ENCODE measurements at regions not wholly inside any gene's neighbourhood (a gene's known extent, or its start where the extent isn't known, plus 50 kb on each side); places are given as distances from the start of the nearest gene placed in this dataset.
"Not testable (repeated sequence)": the region's sequence is repeated elsewhere in the genome, so short reads cannot be mapped to it uniquely, and the experiment has no call there.

- not testable (repeated sequence) for TF ChIP-seq CTCF (IDR thresholded peaks at IDR 0.05; ENCODE audit: low read depth, low read length); EZH2phosphoT487 (IDR thresholded peaks at IDR 0.05; ENCODE audit: low read depth)
These were observed 601.5 kb downstream of the TRIML1 start for GRCh38 chr4:188740791-188741190.
